ENCODE measurements at regions not wholly inside any gene's neighbourhood (a gene's known extent, or its start where the extent isn't known, plus 50 kb on each side); places are given as distances from the start of the nearest gene placed in this dataset.

DNA sequence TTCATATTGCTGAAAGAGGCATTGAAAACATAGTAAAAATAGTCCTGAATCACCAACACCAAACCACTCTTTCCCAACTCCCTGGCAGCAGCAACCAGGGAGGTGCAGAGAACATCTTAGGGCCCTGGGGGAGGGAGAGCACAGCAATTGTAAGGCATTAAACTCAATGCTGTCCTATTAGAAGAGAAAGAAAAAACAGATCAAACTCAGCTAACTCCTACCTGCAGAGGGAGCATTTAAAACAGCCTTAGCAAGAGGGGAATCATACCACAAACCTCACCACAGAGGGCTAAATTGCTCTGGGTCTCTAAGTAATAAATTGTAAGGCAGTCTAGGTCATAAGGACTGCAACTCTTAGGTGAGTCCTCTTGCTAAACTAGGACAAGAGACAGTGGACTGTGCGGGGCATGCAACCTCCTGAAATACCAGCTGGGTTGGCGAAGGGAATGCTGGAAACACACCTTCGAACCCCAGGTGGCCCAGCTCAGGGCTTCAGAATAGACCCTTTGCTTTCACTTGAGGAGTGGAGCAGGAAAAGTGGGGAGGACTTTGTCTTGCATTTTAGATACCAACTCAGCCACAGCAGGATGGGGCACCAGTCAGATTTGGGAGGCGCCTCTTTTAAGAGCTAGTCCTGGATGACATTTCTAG is 697.1 kb upstream of the FAT3 start:
- Histone ChIP-seq H3K4me3 (ENCODE audit: low read length) (no peak overlapping the region), H3K9me2 (replicated peaks; ENCODE audit: control insufficient read depth, low read length) (no peaks in the 10 kb centered on the region), H3K4me2 (ENCODE audit: low read length) (no peak overlapping the region), H3K79me2 (ENCODE audit: control insufficient read depth, low read length) (no peaks in the 10 kb centered on the region), H3K9me3 (ENCODE audit: control insufficient read depth, insufficient read depth, low read length) (no peaks in the 10 kb centered on the region), H3K27ac (ENCODE audit: low read depth, low read length) (no peak overlapping the region), H4K20me1 (ENCODE audit: control insufficient read depth, insufficient read depth, low read depth, low read length) (no peaks in the 10 kb centered on the region), H3F3A (ENCODE audit: control insufficient read depth, insufficient read depth) (no peaks in the 10 kb centered on the region), H3K4me1 (ENCODE audit: control insufficient read depth, low read length) (no peaks in the 10 kb centered on the region), H3K36me3 (ENCODE audit: control insufficient read depth, low read length) (no peaks in the 10 kb centered on the region), H3K27me3 (ENCODE audit: control insufficient read depth, low read length) (no peaks in the 10 kb centered on the region)
- no peak for TF ChIP-seq EZH2phosphoT487 (IDR thresholded peaks at IDR 0.05; ENCODE audit: borderline replicate concordance, low read length)
- TF ChIP-seq, protein P1, sequence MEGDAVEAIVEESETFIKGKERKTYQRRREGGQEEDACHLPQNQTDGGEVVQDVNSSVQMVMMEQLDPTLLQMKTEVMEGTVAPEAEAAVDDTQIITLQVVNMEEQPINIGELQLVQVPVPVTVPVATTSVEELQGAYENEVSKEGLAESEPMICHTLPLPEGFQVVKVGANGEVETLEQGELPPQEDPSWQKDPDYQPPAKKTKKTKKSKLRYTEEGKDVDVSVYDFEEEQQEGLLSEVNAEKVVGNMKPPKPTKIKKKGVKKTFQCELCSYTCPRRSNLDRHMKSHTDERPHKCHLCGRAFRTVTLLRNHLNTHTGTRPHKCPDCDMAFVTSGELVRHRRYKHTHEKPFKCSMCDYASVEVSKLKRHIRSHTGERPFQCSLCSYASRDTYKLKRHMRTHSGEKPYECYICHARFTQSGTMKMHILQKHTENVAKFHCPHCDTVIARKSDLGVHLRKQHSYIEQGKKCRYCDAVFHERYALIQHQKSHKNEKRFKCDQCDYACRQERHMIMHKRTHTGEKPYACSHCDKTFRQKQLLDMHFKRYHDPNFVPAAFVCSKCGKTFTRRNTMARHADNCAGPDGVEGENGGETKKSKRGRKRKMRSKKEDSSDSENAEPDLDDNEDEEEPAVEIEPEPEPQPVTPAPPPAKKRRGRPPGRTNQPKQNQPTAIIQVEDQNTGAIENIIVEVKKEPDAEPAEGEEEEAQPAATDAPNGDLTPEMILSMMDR (IDR thresholded peaks at IDR 0.05; ENCODE audit: low read depth, low read length, poor library complexity, severe bottlenecking) = no peak

DNA sequence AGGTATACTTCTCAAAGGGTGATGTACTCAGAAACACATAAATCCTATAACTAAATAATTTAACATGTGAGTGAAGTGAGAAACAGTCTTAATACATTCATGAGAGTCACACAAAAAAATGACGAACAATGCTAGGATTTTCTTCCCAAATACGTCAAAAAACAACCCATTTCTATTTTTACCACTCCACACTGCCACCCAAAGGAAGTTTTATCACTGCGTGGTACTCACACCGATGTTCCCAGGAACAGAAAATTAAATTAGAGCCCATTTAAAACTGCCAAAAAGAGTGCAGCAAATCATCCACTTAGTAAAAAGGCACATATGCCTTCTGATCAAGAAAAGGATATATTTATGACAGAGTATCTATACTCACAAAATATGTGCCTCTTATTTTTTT is 710.9 kb upstream of the FAT3 start:
- H4K20me1 ChIP-seq (ENCODE audit: control insufficient read depth, insufficient read depth, low read depth, low read length) = no peaks in the 10 kb centered on the region
- H3K9me3 ChIP-seq (ENCODE audit: control insufficient read depth, insufficient read depth, low read length) = no peaks in the 10 kb centered on the region
- no peak overlapping the region for H3K4me3 ChIP-seq (ENCODE audit: low read length)
- no peaks in the 10 kb centered on the region for H3K36me3 ChIP-seq (ENCODE audit: control insufficient read depth, low read length)
- H3K4me2 ChIP-seq (ENCODE audit: low read length) = no peak overlapping the region
- no peaks in the 10 kb centered on the region for H3K79me2 ChIP-seq (ENCODE audit: control insufficient read depth, low read length)
- H3F3A ChIP-seq (ENCODE audit: control insufficient read depth, insufficient read depth) = no peaks in the 10 kb centered on the region
- TF ChIP-seq EZH2phosphoT487 (IDR thresholded peaks at IDR 0.05; ENCODE audit: borderline replicate concordance, low read length) = no peak
- no peaks in the 10 kb centered on the region for H3K4me1 ChIP-seq (ENCODE audit: control insufficient read depth, low read length)
- no peak overlapping the region for H3K27ac ChIP-seq (ENCODE audit: low read depth, low read length)
- H3K27me3 ChIP-seq (ENCODE audit: control insufficient read depth, low read length) = no peaks in the 10 kb centered on the region
- no peaks in the 10 kb centered on the region for H3K9me2 ChIP-seq (replicated peaks; ENCODE audit: control insufficient read depth, low read length)

DNA sequence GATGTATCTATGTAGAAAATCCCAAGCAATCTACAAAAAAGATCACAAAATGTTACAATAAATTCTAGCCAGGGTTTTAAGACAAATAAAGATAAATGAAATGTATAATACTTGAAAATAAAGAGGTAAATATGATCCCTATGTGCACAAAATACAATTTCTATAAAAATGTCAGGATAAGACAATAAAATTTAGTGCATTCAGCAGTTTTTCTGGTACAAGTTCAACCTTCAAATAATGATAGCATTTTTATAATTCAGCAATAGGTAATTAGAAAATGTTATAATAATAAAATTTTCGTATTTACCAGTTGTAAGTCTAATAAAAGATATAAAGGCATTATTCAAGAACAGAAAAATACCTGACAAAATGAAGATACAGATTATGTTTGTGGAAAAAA is 726.8 kb upstream of the FAT3 start:
- no peaks in the 10 kb centered on the region for H3K79me2 ChIP-seq (ENCODE audit: control insufficient read depth, low read length)
- H3F3A ChIP-seq (ENCODE audit: control insufficient read depth, insufficient read depth) = no peaks in the 10 kb centered on the region
- no peak overlapping the region for H3K4me2 ChIP-seq (ENCODE audit: low read length)
- H4K20me1 ChIP-seq (ENCODE audit: control insufficient read depth, insufficient read depth, low read depth, low read length) = no peaks in the 10 kb centered on the region
- H3K9me2 ChIP-seq (replicated peaks; ENCODE audit: control insufficient read depth, low read length) = no peaks in the 10 kb centered on the region
- no peaks in the 10 kb centered on the region for H3K4me1 ChIP-seq (ENCODE audit: control insufficient read depth, low read length)
- H3K27me3 ChIP-seq (ENCODE audit: control insufficient read depth, low read length) = no peaks in the 10 kb centered on the region
- H3K9me3 ChIP-seq (ENCODE audit: control insufficient read depth, insufficient read depth, low read length) = no peaks in the 10 kb centered on the region
- H3K27ac ChIP-seq (ENCODE audit: low read depth, low read length) = no peak overlapping the region
- H3K4me3 ChIP-seq (ENCODE audit: low read length) = no peak overlapping the region
- H3K36me3 ChIP-seq (ENCODE audit: control insufficient read depth, low read length) = no peaks in the 10 kb centered on the region
- TF ChIP-seq EZH2phosphoT487 (IDR thresholded peaks at IDR 0.05; ENCODE audit: borderline replicate concordance, low read length) = no peak
- TF ChIP-seq, protein P1 (IDR thresholded peaks at IDR 0.05; ENCODE audit: low read depth, low read length, poor library complexity, severe bottlenecking) = no peak

DNA sequence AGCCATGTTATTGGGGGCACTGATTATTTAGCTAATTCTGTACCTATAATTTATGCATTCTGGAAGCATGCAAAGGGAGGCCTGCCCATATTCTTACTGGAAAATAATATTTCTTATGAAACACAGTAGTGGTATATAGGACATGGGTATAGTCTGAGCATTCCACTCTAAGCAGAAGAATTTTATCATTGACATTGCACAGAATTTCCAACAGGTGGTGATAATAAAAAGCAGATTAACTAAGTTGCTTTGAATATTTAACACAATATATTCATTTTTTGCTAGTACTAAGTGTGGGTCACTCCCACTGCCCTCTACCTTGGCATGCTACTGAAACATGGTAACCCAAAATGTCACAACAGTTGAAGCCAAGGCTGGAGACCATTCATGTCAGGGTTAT is 728.8 kb upstream of the FAT3 start:
- Histone ChIP-seq H3K36me3 (ENCODE audit: control insufficient read depth, low read length) (no peaks in the 10 kb centered on the region), H3K27me3 (ENCODE audit: control insufficient read depth, low read length) (no peaks in the 10 kb centered on the region), H3K9me2 (replicated peaks; ENCODE audit: control insufficient read depth, low read length) (no peaks in the 10 kb centered on the region), H3K4me3 (ENCODE audit: low read length) (no peak overlapping the region), H3K4me2 (ENCODE audit: low read length) (no peak overlapping the region), H4K20me1 (ENCODE audit: control insufficient read depth, insufficient read depth, low read depth, low read length) (no peaks in the 10 kb centered on the region), H3K9me3 (ENCODE audit: control insufficient read depth, insufficient read depth, low read length) (no peaks in the 10 kb centered on the region), H3F3A (ENCODE audit: control insufficient read depth, insufficient read depth) (no peaks in the 10 kb centered on the region), H3K27ac (ENCODE audit: low read depth, low read length) (no peak overlapping the region), H3K79me2 (ENCODE audit: control insufficient read depth, low read length) (no peaks in the 10 kb centered on the region), H3K4me1 (ENCODE audit: control insufficient read depth, low read length) (no peaks in the 10 kb centered on the region)
- TF ChIP-seq EZH2phosphoT487 (IDR thresholded peaks at IDR 0.05; ENCODE audit: borderline replicate concordance, low read length) = no peak
- TF ChIP-seq, protein P1 (IDR thresholded peaks at IDR 0.05; ENCODE audit: low read depth, low read length, poor library complexity, severe bottlenecking) = no peak

All from DOHH2 (cell line).